H1 (cell line): ENCODE measurements at regions not wholly inside any gene's neighbourhood (a gene's known extent, or its start where the extent isn't known, plus 50 kb on each side); places are given as distances from the start of the nearest gene placed in this dataset.

ENCODE experiments used
- CTCF ChIA-PET: fragments of 300-600 bp; sonication (Branson Sonifier 250); formaldehyde crosslinking; loops from one replicate; lab custom pipeline; 2021; ENCODE audit not compliant: partially characterized antibody; lab: Charles Lee
- POLR2A ChIA-PET: fragments of 300-600 bp; sonication (Branson Sonifier 250); formaldehyde crosslinking; loops from one replicate; lab custom pipeline; 2021; ENCODE audit warnings: inconsistent platforms; ENCODE audit not compliant: partially characterized antibody; lab: Charles Lee
- DNase-seq, 2 experiments: peaks; one replicate each; pipeline versions ENCODE4 v3.0.0 to v3.0.0-alpha.2; 2010 to 2022; ENCODE audit warnings: low spot score in 2 of 2, low read depth in 1 of 2, mixed read lengths in 1 of 2
- FAIRE-seq: peaks from 2 replicates; lab custom pipeline; 2011; peaks lifted over from hg19 to GRCh38; lab: Jason Lieb, UNC
- H2AFZ ChIP-seq: 2 replicates; pipeline ENCODE4 v1.8.1; 2012; ENCODE audit warnings: low read length, inconsistent platforms
- H2AK5ac ChIP-seq: 2 replicates; pipeline ENCODE4 v1.6.1; 2013; ENCODE audit warnings: low read depth, low read length
- H2BK120ac ChIP-seq: replicated peaks from 2 replicates; pipeline ENCODE3; 2013; ENCODE audit warnings: low read depth, low read length, inconsistent platforms
- H2BK12ac ChIP-seq: 2 replicates; pipeline ENCODE4 v1.6.1; 2013; ENCODE audit warnings: low read depth, low read length
- H2BK15ac ChIP-seq: 2 replicates; pipeline ENCODE4 v1.6.1; 2013; ENCODE audit warnings: low read length
- H2BK20ac ChIP-seq: 2 replicates; pipeline ENCODE4 v1.6.1; 2013; ENCODE audit warnings: low read length
- H2BK5ac ChIP-seq: 2 replicates; pipeline ENCODE4 v1.6.1; 2013; ENCODE audit warnings: low read depth, low read length
- H3K14ac ChIP-seq: 2 replicates; pipeline ENCODE4 v1.6.1; 2013; ENCODE audit warnings: inconsistent platforms; ENCODE audit not compliant: insufficient read length
- H3K18ac ChIP-seq: 2 replicates; pipeline ENCODE4 v1.6.1; 2013; ENCODE audit warnings: low read length; ENCODE audit errors: extremely low read depth
- H3K23ac ChIP-seq: 2 replicates; pipeline ENCODE4 v1.6.1; 2013; ENCODE audit warnings: inconsistent platforms; ENCODE audit not compliant: insufficient read length
- H3K23me2 ChIP-seq: 2 replicates; pipeline ENCODE4 v1.6.1; 2013; ENCODE audit warnings: low read depth, low read length
- H3K27ac ChIP-seq: 2 replicates; pipeline ENCODE4 v1.6.1; 2011; ENCODE audit warnings: low read depth, low read length, inconsistent platforms
- H3K27me3 ChIP-seq, 4 experiments: replicated peaks in 1 of 4; 1 replicate in 1 of 4; 2 replicates in 3 of 4; pipeline versions ENCODE4 v1.6.1 to v1.8.1; 2011 to 2013; ENCODE audit warnings: low read length in 3 of 4, mild to moderate bottlenecking in 3 of 4, inconsistent platforms in 2 of 4, mixed read lengths in 2 of 4, moderate library complexity in 1 of 4; ENCODE audit not compliant: control insufficient read depth in 3 of 4, insufficient read depth in 3 of 4; ENCODE audit errors: extremely low read depth in 1 of 4
- H3K36me3 ChIP-seq, 4 experiments: 2 replicates each; pipeline versions ENCODE4 v1.6.1 to v1.8.1; 2011 to 2013; ENCODE audit warnings: mild to moderate bottlenecking in 4 of 4, low read length in 3 of 4, moderate library complexity in 2 of 4, control low read depth in 1 of 4, inconsistent platforms in 1 of 4; ENCODE audit not compliant: insufficient read depth in 4 of 4, control insufficient read depth in 2 of 4
- H3K4ac ChIP-seq: replicated peaks from 2 replicates; pipeline ENCODE3; 2013; ENCODE audit warnings: low read length, low read depth, mixed read lengths, inconsistent platforms; ENCODE audit not compliant: insufficient read length
- H3K4me1 ChIP-seq, 4 experiments: replicated peaks in 1 of 4; 1 replicate in 1 of 4; 2 replicates in 3 of 4; pipeline versions ENCODE4 v1.6.1 to v1.8.1; 2011 to 2013; ENCODE audit warnings: low read length in 3 of 4, inconsistent platforms in 2 of 4, mixed read lengths in 1 of 4; ENCODE audit not compliant: insufficient read depth in 4 of 4, control insufficient read depth in 3 of 4
- H3K4me2 ChIP-seq, 2 experiments: 2 replicates each; pipeline versions ENCODE4 v1.6.1 to v1.8.1; 2011 to 2013; ENCODE audit warnings: low read depth in 2 of 2, low read length in 2 of 2, control low read depth in 1 of 2, inconsistent platforms in 1 of 2, mild to moderate bottlenecking in 1 of 2; ENCODE audit not compliant: insufficient read depth in 1 of 2
- H3K4me3 ChIP-seq, 4 experiments: fragments of 200-600, 300-600 bp in 1 of 4; sonication (generic), shearing (Covaris generic), sonication (Bioruptor Twin) in 1 of 4; 2 replicates each; pipeline versions ENCODE4 v1.5.1 to v1.8.1; 2011 to 2016; ENCODE audit warnings: low read length in 4 of 4, low read depth in 3 of 4, control low read depth in 2 of 4, inconsistent platforms in 2 of 4, mild to moderate bottlenecking in 2 of 4, mixed read lengths in 1 of 4, moderate library complexity in 1 of 4; ENCODE audit not compliant: insufficient read depth in 2 of 4; ENCODE audit errors: extremely low read depth in 1 of 4
- H3K56ac ChIP-seq: replicated peaks from 2 replicates; pipeline ENCODE3; 2013; ENCODE audit warnings: low read depth, mild to moderate bottlenecking, mixed read lengths, low read length, inconsistent platforms; ENCODE audit not compliant: insufficient read length
- H3K79me1 ChIP-seq: 2 replicates; pipeline ENCODE4 v1.6.1; 2013; ENCODE audit warnings: low read depth, low read length, control low read depth
- H3K79me2 ChIP-seq, 2 experiments: 2 replicates each; pipeline versions ENCODE4 v1.6.1 to v1.8.1; 2012 to 2013; ENCODE audit warnings: low read length in 2 of 2, mild to moderate bottlenecking in 2 of 2, inconsistent platforms in 1 of 2; ENCODE audit not compliant: insufficient read depth in 2 of 2, control insufficient read depth in 1 of 2
- H3K9ac ChIP-seq, 4 experiments: replicated peaks in 1 of 4; 1 replicate in 1 of 4; 2 replicates in 3 of 4; pipeline versions ENCODE4 v1.6.1 to v1.8.1; 2011 to 2013; ENCODE audit warnings: low read depth in 3 of 4, low read length in 3 of 4, control low read depth in 2 of 4, mild to moderate bottlenecking in 2 of 4, moderate library complexity in 2 of 4, inconsistent platforms in 1 of 4; ENCODE audit errors: extremely low read depth in 1 of 4
- H3K9me3 ChIP-seq, 2 experiments: 2 replicates each; pipeline versions ENCODE4 v1.6.1 to v1.8.1; 2012 to 2013; ENCODE audit warnings: mild to moderate bottlenecking in 2 of 2, moderate library complexity in 2 of 2, control low read depth in 1 of 2, inconsistent platforms in 1 of 2, low read depth in 1 of 2, low read length in 1 of 2, mixed read lengths in 1 of 2; ENCODE audit not compliant: insufficient read depth in 2 of 2
- H4K20me1 ChIP-seq, 2 experiments: replicated peaks in 1 of 2; 2 replicates each; pipeline versions ENCODE3 to v1.8.1; 2011 to 2013; ENCODE audit warnings: inconsistent platforms in 2 of 2, low read length in 2 of 2, mild to moderate bottlenecking in 1 of 2; ENCODE audit not compliant: insufficient read depth in 2 of 2, control insufficient read depth in 1 of 2
- H4K5ac ChIP-seq: 2 replicates; pipeline ENCODE4 v1.6.1; 2013; ENCODE audit warnings: low read length, low read depth, mixed read lengths, inconsistent platforms; ENCODE audit not compliant: insufficient read length
- H4K8ac ChIP-seq: 2 replicates; pipeline ENCODE4 v1.8.0; 2013; ENCODE audit warnings: mild to moderate bottlenecking, moderate library complexity, low read length, inconsistent platforms; ENCODE audit not compliant: insufficient read depth; ENCODE audit errors: extremely low read depth
- H4K91ac ChIP-seq: replicated peaks from 2 replicates; pipeline ENCODE3; 2013; ENCODE audit warnings: low read length, mixed read lengths, inconsistent platforms; ENCODE audit not compliant: insufficient read length
- BCL11A ChIP-seq, 2 experiments: IDR thresholded peaks; one replicate each; pipeline ENCODE4 v1.6.1; 2011; ENCODE audit warnings: low read depth in 2 of 2, low read length in 2 of 2, mild to moderate bottlenecking in 2 of 2
- CTCF ChIP-seq, 3 experiments: IDR thresholded peaks; 1 replicate in 2 of 3; 2 replicates in 1 of 3; pipeline versions ENCODE4 v1.5.1 to v1.6.1; 2011; ENCODE audit warnings: low read length in 3 of 3, mild to moderate bottlenecking in 3 of 3, inconsistent platforms in 2 of 3, low read depth in 1 of 3, moderate library complexity in 1 of 3; ENCODE audit not compliant: insufficient read depth in 1 of 3; ENCODE audit errors: control extremely low read depth in 1 of 3
- FOSL1 ChIP-seq: IDR thresholded peaks from 2 replicates; pipeline ENCODE4 v1.6.1; 2011; ENCODE audit warnings: mild to moderate bottlenecking, low read depth, low read length, moderate library complexity; ENCODE audit not compliant: insufficient read depth
- NRF1 ChIP-seq: IDR thresholded peaks from 2 replicates; pipeline ENCODE4 v1.6.1; 2011; ENCODE audit warnings: mild to moderate bottlenecking, low read depth, low read length, improper control_type of control experiment
- YY1 ChIP-seq: IDR thresholded peaks from 2 replicates; pipeline ENCODE4 v1.6.1; 2011; ENCODE audit warnings: low read depth, mild to moderate bottlenecking, low read length
- WGBS, 2 experiments: shearing (Covaris generic) in 1 of 2; methylation state at CpG; one replicate each; pipeline versions ENCODE4 v1.1.6 to v1.1.7; 2013 to 2015; ENCODE audit warnings: low lambda C conversion rate in 2 of 2, mixed read lengths in 2 of 2, inconsistent platforms in 1 of 2, low coverage in 1 of 2, missing lambda C conversion rate in 1 of 2; ENCODE audit not compliant: insufficient replicate concordance in 2 of 2, insufficient coverage in 1 of 2, insufficient read length in 1 of 2; ENCODE audit errors: extremely low coverage in 1 of 2, missing lambda C conversion rate in 1 of 2; 5-methylcytosine and 5-hydroxymethylcytosine counted together

GRCh38 chr9:16276866-16277265 lies 593.6 kb downstream of the BNC2 start:
- no peak overlapping the region for H3K23ac ChIP-seq
- WGBS, 2 experiments: 91% methylated on average over 8 of the region's 8 CpGs; no CpG with 5 or more reads in 1 of the 2 experiments
- H3K79me1 ChIP-seq: no peaks in the 10 kb centered on the region
- H3K4me1 ChIP-seq: no peaks in the 10 kb centered on the region; a peak in 2 of 7 replicates
- H3K18ac ChIP-seq: no peak overlapping the region
- no peak overlapping the region for H3K4ac ChIP-seq
- H2AFZ ChIP-seq: no peak overlapping the region
- no peak overlapping the region for H3K4me2 ChIP-seq
- ChIA-PET POLR2A (no interaction called here), CTCF (interaction anchor here (0.8 kb wide), 1 partner anchor 32 kb away, joined by 3 read pairs; no protein-coding TSS in a partner anchor)
- H3K56ac ChIP-seq: no peak overlapping the region
- H2BK120ac ChIP-seq: no peak overlapping the region
- H2BK20ac ChIP-seq: no peak overlapping the region
- H2AK5ac ChIP-seq: no peak overlapping the region
- no peaks in the 10 kb centered on the region for H3K27me3 ChIP-seq
- no peaks in the 10 kb centered on the region for H3K36me3 ChIP-seq
- H2BK15ac ChIP-seq: no peak overlapping the region
- no peaks in the 10 kb centered on the region for H3K23me2 ChIP-seq
- no peaks in the 10 kb centered on the region for H3K9me3 ChIP-seq
- H3K9ac ChIP-seq: no peak overlapping the region
- H4K20me1 ChIP-seq: no peaks in the 10 kb centered on the region
- H3K4me3 ChIP-seq: no peak overlapping the region
- DNase-seq: no peak
- H3K27ac ChIP-seq: no peak overlapping the region
- H2BK12ac ChIP-seq: no peak overlapping the region
- H4K91ac ChIP-seq: no peak overlapping the region
- no peak overlapping the region for H4K5ac ChIP-seq
- no peak overlapping the region for H3K14ac ChIP-seq
- no peak overlapping the region for H4K8ac ChIP-seq
- no peak for FAIRE-seq
- no peaks in the 10 kb centered on the region for H3K79me2 ChIP-seq
- H2BK5ac ChIP-seq: no peak overlapping the region
- TF ChIP-seq CTCF (IDR thresholded peaks at IDR 0.05; ENCODE audit: control extremely low read depth in 1 of 3, insufficient read depth in 1 of 3, low read depth in 1 of 3, low read length in 3 of 3): no peak
- no peak for TF ChIP-seq FOSL1
- no peak for TF ChIP-seq BCL11A (IDR thresholded peaks at IDR 0.05; ENCODE audit: low read depth in 2 of 2, low read length in 2 of 2)
- no peak for TF ChIP-seq YY1
- no peak for TF ChIP-seq NRF1
